H9 (cell line): ENCODE measurements at regions not wholly inside any gene's neighbourhood (a gene's known extent, or its start where the extent isn't known, plus 50 kb on each side); places are given as distances from the start of the nearest gene placed in this dataset.

Experiments
- DNase-seq: peaks from one replicate; pipeline ENCODE4 v3.0.0-alpha.2; 2017
- H2AFZ ChIP-seq: one replicate; pipeline ENCODE4 v1.6.1; 2013; ENCODE audit warnings: mild to moderate bottlenecking, low read length, control low read depth, moderate library complexity
- H2AK5ac ChIP-seq: 2 replicates; pipeline ENCODE4 v1.6.1; 2013; ENCODE audit warnings: low read length, control low read depth, mixed read lengths; ENCODE audit not compliant: insufficient read length
- H2BK120ac ChIP-seq: one replicate; pipeline ENCODE4 v1.6.1; 2013; ENCODE audit warnings: low read depth, mild to moderate bottlenecking, low read length, control low read depth, inconsistent platforms; ENCODE audit not compliant: poor library complexity, severe bottlenecking
- H2BK12ac ChIP-seq: 2 replicates; pipeline ENCODE4 v1.6.1; 2013; ENCODE audit warnings: low read length, control low read depth, mixed read lengths, low read depth; ENCODE audit not compliant: insufficient read length
- H2BK15ac ChIP-seq: 2 replicates; pipeline ENCODE4 v1.6.1; 2013; ENCODE audit warnings: low read depth, low read length, control low read depth
- H2BK20ac ChIP-seq: one replicate; pipeline ENCODE4 v1.6.1; 2013; ENCODE audit warnings: low read depth, mild to moderate bottlenecking, low read length, control low read depth, inconsistent platforms; ENCODE audit not compliant: poor library complexity, severe bottlenecking
- H2BK5ac ChIP-seq: 2 replicates; pipeline ENCODE4 v1.6.1; 2013; ENCODE audit warnings: low read length, control low read depth, mixed read lengths; ENCODE audit not compliant: insufficient read length
- H3K14ac ChIP-seq: 2 replicates; pipeline ENCODE4 v1.6.1; 2013; ENCODE audit warnings: low read length, control low read depth; ENCODE audit not compliant: insufficient read depth
- H3K18ac ChIP-seq: 2 replicates; pipeline ENCODE4 v1.6.1; 2013; ENCODE audit warnings: low read depth, mild to moderate bottlenecking, mixed read lengths, low read length, control low read depth; ENCODE audit not compliant: insufficient read length
- H3K23ac ChIP-seq: 2 replicates; pipeline ENCODE4 v1.6.1; 2013; ENCODE audit warnings: low read length, control low read depth, mixed read lengths, low read depth; ENCODE audit not compliant: insufficient read length
- H3K23me2 ChIP-seq: 2 replicates; pipeline ENCODE4 v1.6.1; 2013; ENCODE audit warnings: low read depth, mild to moderate bottlenecking, mixed read lengths, low read length, control low read depth; ENCODE audit not compliant: insufficient read length, poor library complexity, severe bottlenecking
- H3K27ac ChIP-seq: 2 replicates; pipeline ENCODE4 v1.5.1; 2013; ENCODE audit warnings: low read length, control low read depth, mixed read lengths, low read depth; ENCODE audit not compliant: insufficient read length
- H3K27me3 ChIP-seq: 2 replicates; pipeline ENCODE4 v1.6.1; 2013; ENCODE audit warnings: low read length, control low read depth, inconsistent platforms; ENCODE audit not compliant: insufficient read depth
- H3K4ac ChIP-seq: 2 replicates; pipeline ENCODE4 v1.6.1; 2013; ENCODE audit warnings: low read depth, mild to moderate bottlenecking, control low read depth, inconsistent platforms, low read length, moderate library complexity
- H3K4me1 ChIP-seq: 2 replicates; pipeline ENCODE4 v1.6.1; 2013; ENCODE audit warnings: low read length, control low read depth, inconsistent platforms; ENCODE audit not compliant: insufficient read depth
- H3K4me2 ChIP-seq: 2 replicates; pipeline ENCODE4 v1.6.1; 2013; ENCODE audit warnings: low read length, control low read depth, mixed read lengths; ENCODE audit not compliant: insufficient read length, insufficient read depth
- H3K56ac ChIP-seq: 2 replicates; pipeline ENCODE4 v1.6.1; 2013; ENCODE audit warnings: low read depth, mild to moderate bottlenecking, mixed read lengths, low read length, control low read depth; ENCODE audit not compliant: insufficient read length
- H3K79me1 ChIP-seq: 2 replicates; pipeline ENCODE4 v1.6.1; 2013; ENCODE audit warnings: low read depth, mild to moderate bottlenecking, moderate library complexity, low read length, control low read depth, inconsistent platforms; ENCODE audit not compliant: insufficient read depth, poor library complexity, severe bottlenecking
- H3K79me2 ChIP-seq: 2 replicates; pipeline ENCODE4 v1.6.1; 2013; ENCODE audit warnings: low read length, control low read depth, inconsistent platforms; ENCODE audit not compliant: insufficient read depth
- H3K9ac ChIP-seq: 2 replicates; pipeline ENCODE4 v1.6.1; 2013; ENCODE audit warnings: low read length, control low read depth, mixed read lengths; ENCODE audit not compliant: insufficient read length; ENCODE audit errors: extremely low read depth
- H3K9me3 ChIP-seq: one replicate; pipeline ENCODE4 v1.6.1; 2013; ENCODE audit warnings: low read depth, low read length, inconsistent platforms; ENCODE audit not compliant: control insufficient read depth
- H3T11ph ChIP-seq: one replicate; pipeline ENCODE4 v1.6.1; 2013; ENCODE audit warnings: mild to moderate bottlenecking, low read length, control low read depth, inconsistent platforms
- H4K20me1 ChIP-seq: one replicate; pipeline ENCODE4 v1.6.1; 2013; ENCODE audit not compliant: control insufficient read depth, insufficient read length, insufficient read depth
- H4K5ac ChIP-seq: 2 replicates; pipeline ENCODE4 v1.6.1; 2013; ENCODE audit warnings: low read depth, mild to moderate bottlenecking, mixed read lengths, low read length, control low read depth; ENCODE audit not compliant: insufficient read length
- H4K8ac ChIP-seq: replicated peaks from 2 replicates; pipeline ENCODE4 v1.6.1; 2013; ENCODE audit warnings: low read length, control low read depth, mixed read lengths, low read depth; ENCODE audit not compliant: insufficient read length
- H4K91ac ChIP-seq: 2 replicates; pipeline ENCODE4 v1.6.1; 2013; ENCODE audit warnings: low read depth, mild to moderate bottlenecking, moderate library complexity, mixed read lengths, low read length, control low read depth; ENCODE audit not compliant: insufficient read length
- H3K27ac Mint-ChIP-seq, 3 experiments: 2 replicates in 2 of 3; 3 replicates in 1 of 3; pipeline ENCODE4 v1.8.0; 2020 to 2021; ENCODE audit warnings: mixed read lengths in 3 of 3, mild to moderate bottlenecking in 1 of 3, moderate library complexity in 1 of 3
- H3K27me3 Mint-ChIP-seq: 2 replicates; pipeline ENCODE4 v1.8.0; 2021; ENCODE audit warnings: low read depth, mild to moderate bottlenecking, moderate library complexity, mixed read lengths
- H3K36me3 Mint-ChIP-seq, 3 experiments: 2 replicates in 2 of 3; 3 replicates in 1 of 3; pipeline ENCODE4 v1.8.0; 2020 to 2021; ENCODE audit warnings: low read depth in 3 of 3, mixed read lengths in 3 of 3; ENCODE audit not compliant: insufficient read depth in 1 of 3
- H3K4me1 Mint-ChIP-seq, 2 experiments: 2 replicates each; pipeline ENCODE4 v1.8.0; 2020; ENCODE audit warnings: mixed read lengths in 2 of 2
- H3K4me3 Mint-ChIP-seq, 2 experiments: 2 replicates in 1 of 2; 3 replicates in 1 of 2; pipeline ENCODE4 v1.8.0; 2020 to 2021; ENCODE audit warnings: mild to moderate bottlenecking in 2 of 2, mixed read lengths in 2 of 2, moderate library complexity in 1 of 2
- H3K9me3 Mint-ChIP-seq, 2 experiments: 2 replicates in 1 of 2; 3 replicates in 1 of 2; pipeline ENCODE4 v1.8.0; 2020; ENCODE audit warnings: mild to moderate bottlenecking in 2 of 2, mixed read lengths in 2 of 2, moderate library complexity in 1 of 2
- WGBS: extraction: QIAGEN DNeasy Blood & Tissue Kit; methylation state at CpG from one replicate; pipeline ENCODE4 v1.1.7; 2013; ENCODE audit warnings: missing lambda C conversion rate, low lambda C conversion rate, mixed read lengths; ENCODE audit not compliant: insufficient read length; ENCODE audit errors: extremely low coverage; 5-methylcytosine and 5-hydroxymethylcytosine counted together
- TF ChIP-seq, protein P1 (sequence below): fragments of 200-600 bp; sonication (generic); conservative IDR thresholded peaks from 3 replicates; pipeline ENCODE4 v1.8.0; 2021; ENCODE audit warnings: antibody characterized with exemption, mild to moderate bottlenecking

DNA sequence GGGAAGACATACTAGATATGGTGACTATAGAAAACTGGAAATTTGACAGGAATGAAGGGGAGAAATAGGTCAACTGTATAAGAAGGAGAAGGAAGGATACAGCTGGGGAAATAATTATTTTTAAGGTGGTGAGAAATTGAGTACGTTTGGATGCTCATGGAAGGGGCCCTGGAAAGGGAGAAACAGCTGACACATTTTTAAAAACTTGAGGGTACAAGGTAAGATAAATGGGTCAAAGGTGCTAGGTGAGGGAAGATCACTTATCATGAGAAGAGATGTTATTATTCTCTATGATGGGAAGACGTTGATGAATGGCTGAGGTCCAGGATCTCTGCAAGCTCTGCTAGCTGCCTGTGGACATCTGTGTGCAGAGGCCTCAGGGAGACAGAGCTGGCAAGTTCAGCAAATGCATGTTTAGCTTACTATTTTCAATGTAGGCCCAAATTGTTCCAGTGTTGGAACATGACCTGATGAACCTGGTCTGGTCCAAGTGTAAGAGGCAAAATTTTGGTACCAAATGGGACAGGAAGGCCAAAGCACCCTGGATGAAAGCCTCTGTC, 181.7 kb downstream of the MTRR start:
- Histone ChIP-seq H3K79me2 (no peaks in the 10 kb centered on the region), H3K4me1 (no peaks in the 10 kb centered on the region), H4K5ac (no peak overlapping the region), H3K23me2 (no peaks in the 10 kb centered on the region), H3K9me3 (no peaks in the 10 kb centered on the region), H3K18ac (no peak overlapping the region), H3T11ph (no peak overlapping the region), H2BK15ac (no peak overlapping the region), H4K20me1 (no peaks in the 10 kb centered on the region), H3K4me2 (no peak overlapping the region), H3K9ac (no peak overlapping the region), H2AK5ac (no peak overlapping the region), H3K79me1 (no peaks in the 10 kb centered on the region), H3K27ac (no peak overlapping the region), H3K14ac (no peak overlapping the region), H2AFZ (no peak overlapping the region), H2BK20ac (no peak overlapping the region), H4K8ac (no peak overlapping the region), H2BK5ac (no peak overlapping the region), H2BK120ac (no peak overlapping the region), H4K91ac (no peak overlapping the region), H2BK12ac (no peak overlapping the region), H3K27me3 (no peaks in the 10 kb centered on the region), H3K56ac (no peak overlapping the region), H3K23ac (no peak overlapping the region), H3K4ac (no peak overlapping the region)
- Mint-ChIP-seq H3K36me3 (peaks cover 0 to 4% (median 1%) of the 10 kb centered on the region in 3 experiments; a peak in 2 of 7 replicates), H3K4me3 (no peak overlapping the region), H3K9me3 (peaks cover 0 to 3% of the 10 kb centered on the region in 2 experiments; a peak in 1 of 5 replicates), H3K27ac (no peak overlapping the region), H3K27me3 (peaks cover under 1% of the 10 kb centered on the region), H3K4me1 (peaks cover 11 to 13% of the 10 kb centered on the region in 2 experiments)
- TF ChIP-seq, protein P1, sequence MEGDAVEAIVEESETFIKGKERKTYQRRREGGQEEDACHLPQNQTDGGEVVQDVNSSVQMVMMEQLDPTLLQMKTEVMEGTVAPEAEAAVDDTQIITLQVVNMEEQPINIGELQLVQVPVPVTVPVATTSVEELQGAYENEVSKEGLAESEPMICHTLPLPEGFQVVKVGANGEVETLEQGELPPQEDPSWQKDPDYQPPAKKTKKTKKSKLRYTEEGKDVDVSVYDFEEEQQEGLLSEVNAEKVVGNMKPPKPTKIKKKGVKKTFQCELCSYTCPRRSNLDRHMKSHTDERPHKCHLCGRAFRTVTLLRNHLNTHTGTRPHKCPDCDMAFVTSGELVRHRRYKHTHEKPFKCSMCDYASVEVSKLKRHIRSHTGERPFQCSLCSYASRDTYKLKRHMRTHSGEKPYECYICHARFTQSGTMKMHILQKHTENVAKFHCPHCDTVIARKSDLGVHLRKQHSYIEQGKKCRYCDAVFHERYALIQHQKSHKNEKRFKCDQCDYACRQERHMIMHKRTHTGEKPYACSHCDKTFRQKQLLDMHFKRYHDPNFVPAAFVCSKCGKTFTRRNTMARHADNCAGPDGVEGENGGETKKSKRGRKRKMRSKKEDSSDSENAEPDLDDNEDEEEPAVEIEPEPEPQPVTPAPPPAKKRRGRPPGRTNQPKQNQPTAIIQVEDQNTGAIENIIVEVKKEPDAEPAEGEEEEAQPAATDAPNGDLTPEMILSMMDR = no peak
- DNase-seq = no peak
- WGBS = 100% methylated on average over 1 of the region's 2 CpGs
